SH-SY5Y (cell line): ENCODE measurements at regions not wholly inside any gene's neighbourhood (a gene's known extent, or its start where the extent isn't known, plus 50 kb on each side); places are given as distances from the start of the nearest gene placed in this dataset.

Experiments
- GATA2 ChIP-seq: IDR thresholded peaks from 2 replicates; pipeline ENCODE4 v1.6.1; 2011; ENCODE audit warnings: mild to moderate bottlenecking, low read depth, low read length
- GATA3 ChIP-seq: IDR thresholded peaks from 2 replicates; pipeline ENCODE4 v1.6.1; 2011; ENCODE audit warnings: low read depth, mild to moderate bottlenecking, low read length, moderate library complexity

GRCh38 chr10:128507066-128507465, 380.8 kb upstream of the MKI67 start:
- TF ChIP-seq GATA2, result no peak
- TF ChIP-seq GATA3, result no peak
